ENCODE measurements at regions not wholly inside any gene's neighbourhood (a gene's known extent, or its start where the extent isn't known, plus 50 kb on each side); places are given as distances from the start of the nearest gene placed in this dataset.
"Not testable (repeated sequence)": the region's sequence is repeated elsewhere in the genome, so short reads cannot be mapped to it uniquely, and the experiment has no call there.

- H3K23ac ChIP-seq (ENCODE audit: low read length) = no peak overlapping the region
- no peak overlapping the region for H2BK15ac ChIP-seq (replicated peaks; ENCODE audit: low read depth)
- no peak overlapping the region for H2AK5ac ChIP-seq (ENCODE audit: low read length)
- no peak overlapping the region for H3K27ac ChIP-seq (ENCODE audit: low read depth, low read length)
- H4K8ac ChIP-seq (ENCODE audit: low read depth, low read length) = no peak overlapping the region
- H3K4me2 ChIP-seq (ENCODE audit: low read length) = no peak overlapping the region
- no peak overlapping the region for H3K4ac ChIP-seq (ENCODE audit: low read depth, low read length)
- no peak overlapping the region for H3K9ac ChIP-seq (ENCODE audit: low read length)
- H3K56ac ChIP-seq (ENCODE audit: low read length) = no peak overlapping the region
- no peaks in the 10 kb centered on the region for H3K4me1 ChIP-seq (ENCODE audit: control insufficient read depth, low read depth, low read length)
- no peaks in the 10 kb centered on the region for H3K36me3 ChIP-seq (ENCODE audit: control insufficient read depth, insufficient read depth, low read length)
- no peak overlapping the region for H3K4me3 ChIP-seq (ENCODE audit: low read length)
- no peaks in the 10 kb centered on the region for H3K79me1 ChIP-seq (ENCODE audit: low read length)
- no peak overlapping the region for H2BK120ac ChIP-seq (ENCODE audit: low read depth, low read length)
- no peak overlapping the region for H3K18ac ChIP-seq (ENCODE audit: low read length)
- no CpG with 5 or more reads among the region's 2 CpGs for WGBS (ENCODE audit: extremely low coverage, insufficient coverage, low lambda C conversion rate)
- H4K5ac ChIP-seq (ENCODE audit: low read length) = no peak overlapping the region
- no peaks in the 10 kb centered on the region for H3K79me2 ChIP-seq (ENCODE audit: control insufficient read depth, insufficient read depth, low read length)
- no peak for DNase-seq
- H2BK5ac ChIP-seq (ENCODE audit: low read length) = no peak overlapping the region
- H3K27me3 ChIP-seq (ENCODE audit: insufficient read depth, low read length, poor library complexity) = no peaks in the 10 kb centered on the region
Observed at GRCh38 chr16:22983614-22984013, 165.6 kb downstream of the USP31 start.

GRCh38 chr16:22980514-22980913 is 166.6 kb downstream of the HS3ST2 start:
- H2BK120ac ChIP-seq (ENCODE audit: low read depth, low read length); H3K23ac ChIP-seq (ENCODE audit: low read length); H3K56ac ChIP-seq (ENCODE audit: low read length); H3K4me2 ChIP-seq (ENCODE audit: low read length); H2AK5ac ChIP-seq (ENCODE audit: low read length); H3K18ac ChIP-seq (ENCODE audit: low read length); H4K8ac ChIP-seq (ENCODE audit: low read depth, low read length); H3K27ac ChIP-seq (ENCODE audit: low read depth, low read length); H3K79me2 ChIP-seq (ENCODE audit: control insufficient read depth, insufficient read depth, low read length); H3K4me1 ChIP-seq (ENCODE audit: control insufficient read depth, low read depth, low read length); H3K36me3 ChIP-seq (ENCODE audit: control insufficient read depth, insufficient read depth, low read length); H3K4me3 ChIP-seq (ENCODE audit: low read length); H4K5ac ChIP-seq (ENCODE audit: low read length); H3K4ac ChIP-seq (ENCODE audit: low read depth, low read length); H2BK15ac ChIP-seq (replicated peaks; ENCODE audit: low read depth); H3K79me1 ChIP-seq (ENCODE audit: low read length); H3K9ac ChIP-seq (ENCODE audit: low read length); H2BK5ac ChIP-seq (ENCODE audit: low read length); DNase-seq; H3K27me3 ChIP-seq (ENCODE audit: insufficient read depth, low read length, poor library complexity): not testable (repeated sequence)
- WGBS (ENCODE audit: extremely low coverage, insufficient coverage, low lambda C conversion rate) = no CpG with 5 or more reads among the region's 3 CpGs

GRCh38 chr16:22979038-22979437 is 165.1 kb downstream of the HS3ST2 start:
- Histone ChIP-seq H3K18ac (ENCODE audit: low read length) (no peak overlapping the region), H2BK15ac (replicated peaks; ENCODE audit: low read depth) (no peak overlapping the region), H3K27me3 (ENCODE audit: insufficient read depth, low read length, poor library complexity) (no peaks in the 10 kb centered on the region), H4K5ac (ENCODE audit: low read length) (no peak overlapping the region), H3K4me3 (ENCODE audit: low read length) (no peak overlapping the region), H3K4ac (ENCODE audit: low read depth, low read length) (no peak overlapping the region), H3K23ac (ENCODE audit: low read length) (no peak overlapping the region), H3K36me3 (ENCODE audit: control insufficient read depth, insufficient read depth, low read length) (no peaks in the 10 kb centered on the region), H3K4me1 (ENCODE audit: control insufficient read depth, low read depth, low read length) (no peaks in the 10 kb centered on the region), H3K79me1 (ENCODE audit: low read length) (no peaks in the 10 kb centered on the region), H2AK5ac (ENCODE audit: low read length) (no peak overlapping the region), H3K4me2 (ENCODE audit: low read length) (no peak overlapping the region), H3K79me2 (ENCODE audit: control insufficient read depth, insufficient read depth, low read length) (no peaks in the 10 kb centered on the region), H2BK120ac (ENCODE audit: low read depth, low read length) (no peak overlapping the region), H3K9ac (ENCODE audit: low read length) (no peak overlapping the region), H3K56ac (ENCODE audit: low read length) (no peak overlapping the region), H3K27ac (ENCODE audit: low read depth, low read length) (no peak overlapping the region), H2BK5ac (ENCODE audit: low read length) (no peak overlapping the region), H4K8ac (ENCODE audit: low read depth, low read length) (no peak overlapping the region)
- no peak for DNase-seq
- no CpG with 5 or more reads among the region's 2 CpGs for whole genome bisulfite sequencing (ENCODE audit: extremely low coverage, insufficient coverage, low lambda C conversion rate)

GRCh38 chr16:22977294-22977697 is 163.3 kb downstream of the HS3ST2 start:
- Histone ChIP-seq H4K5ac (ENCODE audit: low read length) (no peak overlapping the region), H3K79me1 (ENCODE audit: low read length) (no peaks in the 10 kb centered on the region), H2BK5ac (ENCODE audit: low read length) (no peak overlapping the region), H2BK120ac (ENCODE audit: low read depth, low read length) (no peak overlapping the region), H3K18ac (ENCODE audit: low read length) (no peak overlapping the region), H3K23ac (ENCODE audit: low read length) (no peak overlapping the region), H3K56ac (ENCODE audit: low read length) (no peak overlapping the region), H3K36me3 (ENCODE audit: control insufficient read depth, insufficient read depth, low read length) (no peaks in the 10 kb centered on the region), H2BK15ac (replicated peaks; ENCODE audit: low read depth) (no peak overlapping the region), H4K8ac (ENCODE audit: low read depth, low read length) (no peak overlapping the region), H3K4me1 (ENCODE audit: control insufficient read depth, low read depth, low read length) (no peaks in the 10 kb centered on the region), H3K4me2 (ENCODE audit: low read length) (no peak overlapping the region), H3K79me2 (ENCODE audit: control insufficient read depth, insufficient read depth, low read length) (no peaks in the 10 kb centered on the region), H3K4ac (ENCODE audit: low read depth, low read length) (no peak overlapping the region), H3K9ac (ENCODE audit: low read length) (no peak overlapping the region), H3K27ac (ENCODE audit: low read depth, low read length) (no peak overlapping the region), H2AK5ac (ENCODE audit: low read length) (no peak overlapping the region), H3K4me3 (ENCODE audit: low read length) (no peak overlapping the region), H3K27me3 (ENCODE audit: insufficient read depth, low read length, poor library complexity) (no peaks in the 10 kb centered on the region)
- peak; percentile 67 for DNase-seq
- no CpG with 5 or more reads among the region's 4 CpGs for WGBS (ENCODE audit: extremely low coverage, insufficient coverage, low lambda C conversion rate)

- H2BK120ac ChIP-seq (ENCODE audit: low read depth, low read length) = no peak overlapping the region
- no peak overlapping the region for H4K5ac ChIP-seq (ENCODE audit: low read length)
- H3K4me3 ChIP-seq (ENCODE audit: low read length) = no peak overlapping the region
- H3K4me1 ChIP-seq (ENCODE audit: control insufficient read depth, low read depth, low read length) = no peaks in the 10 kb centered on the region
- DNase-seq = no peak
- no peak overlapping the region for H2AK5ac ChIP-seq (ENCODE audit: low read length)
- no peak overlapping the region for H4K8ac ChIP-seq (ENCODE audit: low read depth, low read length)
- H3K4ac ChIP-seq (ENCODE audit: low read depth, low read length) = no peak overlapping the region
- H3K4me2 ChIP-seq (ENCODE audit: low read length) = no peak overlapping the region
- H3K23ac ChIP-seq (ENCODE audit: low read length) = no peak overlapping the region
- H3K9ac ChIP-seq (ENCODE audit: low read length) = no peak overlapping the region
- H2BK15ac ChIP-seq (replicated peaks; ENCODE audit: low read depth) = no peak overlapping the region
- H3K79me1 ChIP-seq (ENCODE audit: low read length) = no peaks in the 10 kb centered on the region
- H3K56ac ChIP-seq (ENCODE audit: low read length) = no peak overlapping the region
- H3K36me3 ChIP-seq (ENCODE audit: control insufficient read depth, insufficient read depth, low read length) = no peaks in the 10 kb centered on the region
- H3K27me3 ChIP-seq (ENCODE audit: insufficient read depth, low read length, poor library complexity) = no peaks in the 10 kb centered on the region
- H3K27ac ChIP-seq (ENCODE audit: low read depth, low read length) = no peak overlapping the region
- H3K18ac ChIP-seq (ENCODE audit: low read length) = no peak overlapping the region
- H3K79me2 ChIP-seq (ENCODE audit: control insufficient read depth, insufficient read depth, low read length) = no peaks in the 10 kb centered on the region
- no peak overlapping the region for H2BK5ac ChIP-seq (ENCODE audit: low read length)
Observed at GRCh38 chr16:22973522-22973921, 159.6 kb downstream of the HS3ST2 start.

- no CpG with 5 or more reads among the region's 5 CpGs for whole genome bisulfite sequencing (ENCODE audit: extremely low coverage, insufficient coverage, low lambda C conversion rate)
- no peak overlapping the region for H3K56ac ChIP-seq (ENCODE audit: low read length)
Observed at GRCh38 chr16:22971346-22971924, 157.5 kb downstream of the HS3ST2 start.

More at GRCh38 chr16:22971346-22971924, 157.5 kb downstream of the HS3ST2 start:
- Histone ChIP-seq H3K4ac (ENCODE audit: low read depth, low read length) (no peak overlapping the region), H2AK5ac (ENCODE audit: low read length) (no peak overlapping the region), H3K4me1 (ENCODE audit: control insufficient read depth, low read depth, low read length) (no peaks in the 10 kb centered on the region), H2BK120ac (ENCODE audit: low read depth, low read length) (no peak overlapping the region), H3K18ac (ENCODE audit: low read length) (no peak overlapping the region), H3K27ac (ENCODE audit: low read depth, low read length) (no peak overlapping the region), H2BK5ac (ENCODE audit: low read length) (no peak overlapping the region), H3K4me2 (ENCODE audit: low read length) (no peak overlapping the region), H3K36me3 (ENCODE audit: control insufficient read depth, insufficient read depth, low read length) (no peaks in the 10 kb centered on the region), H3K9ac (ENCODE audit: low read length) (no peak overlapping the region), H3K79me1 (ENCODE audit: low read length) (no peaks in the 10 kb centered on the region), H3K79me2 (ENCODE audit: control insufficient read depth, insufficient read depth, low read length) (no peaks in the 10 kb centered on the region), H2BK15ac (replicated peaks; ENCODE audit: low read depth) (no peak overlapping the region), H4K8ac (ENCODE audit: low read depth, low read length) (no peak overlapping the region), H3K27me3 (ENCODE audit: insufficient read depth, low read length, poor library complexity) (no peaks in the 10 kb centered on the region), H3K4me3 (ENCODE audit: low read length) (no peak overlapping the region), H4K5ac (ENCODE audit: low read length) (no peak overlapping the region), H3K23ac (ENCODE audit: low read length) (no peak overlapping the region)
- no peak for DNase-seq
